NCI-H524 (cell line): ENCODE measurements at regions not wholly inside any gene's neighbourhood (a gene's known extent, or its start where the extent isn't known, plus 50 kb on each side); places are given as distances from the start of the nearest gene placed in this dataset.

ENCODE experiments used
- DNase-seq, 2 experiments: peaks; one replicate each; lab custom pipeline; 2025; lab: John Stamatoyannopoulos, UW

DNA sequence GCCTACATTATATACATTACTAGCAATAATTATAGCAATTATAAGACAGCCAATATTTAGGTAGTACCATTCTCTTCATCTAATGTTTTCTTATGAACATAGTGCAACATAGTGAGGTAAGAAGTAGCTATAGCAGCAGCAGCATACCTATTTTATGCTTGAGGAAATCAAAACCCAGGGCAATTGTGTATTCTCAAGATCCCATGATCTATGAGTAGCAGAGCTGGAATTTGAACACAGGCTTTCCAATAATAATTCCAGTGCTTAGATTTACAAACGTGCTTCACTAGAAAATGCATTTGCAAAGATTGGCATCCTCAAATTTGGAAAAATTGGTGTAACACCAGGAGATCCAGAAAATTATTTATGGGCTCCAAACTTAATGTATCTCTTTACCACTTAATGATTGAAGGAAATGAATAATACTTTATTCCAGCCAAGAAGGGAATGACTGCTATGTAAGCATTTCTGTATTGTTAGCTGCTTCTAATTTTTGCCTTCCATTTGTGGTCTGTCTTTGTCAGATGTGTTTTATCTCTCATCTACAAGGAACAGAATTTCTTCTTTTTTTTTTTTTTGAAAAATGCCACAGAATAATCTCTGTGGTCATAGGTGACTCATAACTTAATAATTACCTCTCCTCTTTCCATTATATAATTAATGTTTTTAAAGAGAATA, 451.1 kb downstream of the ARAP2 start:
- no peak for DNase-seq

DNA sequence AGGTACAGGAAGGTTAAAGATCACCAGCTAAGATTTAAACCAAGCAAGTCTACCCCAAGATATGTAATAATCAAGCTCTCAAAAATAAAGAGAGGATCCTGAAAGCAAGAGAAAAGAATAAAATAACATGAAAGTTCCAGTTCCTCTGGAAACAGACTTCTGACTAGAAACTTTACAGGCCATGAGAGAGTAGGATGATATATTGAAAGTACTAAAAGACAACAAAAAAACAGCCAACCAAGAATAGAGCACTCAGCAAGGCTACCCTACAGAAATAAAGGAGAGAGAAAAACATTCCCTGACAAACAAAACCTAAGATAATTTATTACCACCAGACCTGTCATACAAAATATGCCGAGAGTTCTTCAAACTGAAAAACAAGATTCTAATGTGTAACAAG, 450.5 kb downstream of the ARAP2 start:
- DNase-seq, result no peak

DNA sequence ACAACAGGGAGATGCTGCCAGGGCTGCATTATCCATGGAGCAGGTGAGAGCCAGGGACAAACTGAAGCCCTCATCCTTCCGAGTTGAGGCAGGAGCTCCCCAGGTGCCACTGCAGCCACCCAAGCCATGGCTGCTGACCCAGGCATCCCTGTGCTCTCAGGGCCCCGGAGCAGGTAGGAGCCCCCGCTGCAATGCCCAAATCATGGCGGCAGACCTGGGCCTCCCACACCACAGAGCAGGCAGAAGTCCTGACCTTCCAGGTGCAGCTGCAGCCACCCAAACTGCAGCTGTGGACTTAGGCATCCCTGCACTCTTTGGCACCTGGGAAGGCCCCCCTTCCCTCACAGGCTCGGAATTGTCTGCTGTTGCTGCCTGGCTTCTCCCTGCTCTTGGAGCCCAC, 443.6 kb downstream of the ARAP2 start:
- DNase-seq, result no peak

DNA sequence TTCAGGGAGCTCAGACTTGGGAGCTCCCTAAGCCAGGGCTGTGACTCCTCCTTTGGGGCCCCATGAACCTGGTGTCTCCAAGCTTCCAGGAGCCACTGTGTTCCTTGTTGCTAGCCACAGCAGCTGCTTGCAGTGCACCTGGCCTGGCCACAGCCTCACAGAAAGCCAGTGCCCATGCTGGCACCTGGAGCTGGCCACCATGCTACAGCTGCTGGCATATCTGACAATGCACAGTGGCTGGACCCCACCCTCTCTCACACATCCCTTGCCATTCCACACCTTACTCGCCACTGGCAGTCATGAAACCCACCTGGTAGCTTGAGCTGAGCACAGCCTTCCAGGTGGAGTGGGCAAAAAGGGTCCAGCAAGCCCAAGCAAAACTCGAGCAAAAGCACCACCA, 441.7 kb downstream of the ARAP2 start:
- DNase-seq, result no peak

DNA sequence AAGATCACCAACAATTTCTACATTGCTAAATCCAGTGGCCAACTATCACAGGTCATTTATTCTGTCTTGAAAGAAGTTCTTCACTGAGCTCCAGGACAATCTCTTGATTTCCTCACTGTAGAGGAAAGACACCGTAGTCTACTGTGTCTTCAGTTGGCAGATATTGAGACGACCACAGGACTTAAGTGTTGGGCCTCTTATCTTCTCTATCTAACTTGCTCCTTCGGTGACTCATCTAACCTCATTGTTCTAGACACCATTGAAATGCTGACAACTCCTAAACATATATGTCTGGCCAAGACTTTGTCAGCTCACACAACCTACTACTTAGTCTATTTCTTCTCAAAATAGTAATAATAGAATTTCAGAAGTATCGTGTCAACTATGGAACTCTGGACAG, 425.8 kb downstream of the ARAP2 start:
- no peak for DNase-seq

DNA sequence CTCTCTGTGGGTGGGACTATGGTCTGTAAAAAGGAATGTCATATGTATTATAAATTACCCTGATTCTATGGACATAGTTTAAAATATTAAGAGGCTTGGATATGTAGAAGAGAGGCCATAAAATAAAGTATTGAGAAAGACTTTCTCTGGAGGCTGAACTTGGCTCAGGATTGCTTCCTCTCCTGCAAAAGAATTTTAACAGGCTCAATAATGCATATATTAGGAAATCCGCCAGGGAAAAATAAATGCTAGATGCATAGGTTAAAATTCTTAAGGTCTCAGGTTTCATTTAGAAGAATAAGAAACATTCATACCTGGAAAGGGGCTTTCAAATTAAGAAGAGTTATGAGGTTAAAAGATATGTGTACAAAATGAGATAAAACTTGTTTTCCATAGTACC, 424.3 kb downstream of the ARAP2 start:
- DNase-seq, result no peak

DNA sequence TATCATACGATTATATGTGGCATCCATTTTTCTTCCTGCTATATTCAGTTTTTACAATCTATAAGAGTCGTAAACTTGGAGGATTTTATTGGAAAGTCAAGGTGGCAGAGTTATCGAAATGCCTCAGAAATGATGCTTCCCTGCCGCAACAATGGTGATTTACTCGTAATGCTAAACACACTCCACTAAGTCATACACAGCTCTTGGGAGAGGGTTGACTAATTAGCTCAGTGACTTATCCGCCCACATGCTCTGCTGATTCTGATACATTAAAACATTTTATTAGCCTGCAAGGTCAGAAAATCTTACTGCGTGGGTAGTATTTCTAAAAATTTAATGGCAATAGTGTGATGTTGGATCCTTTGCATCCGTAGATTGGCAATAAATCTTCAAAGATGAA, 420.1 kb downstream of the ARAP2 start:
- DNase-seq, result no peak

DNA sequence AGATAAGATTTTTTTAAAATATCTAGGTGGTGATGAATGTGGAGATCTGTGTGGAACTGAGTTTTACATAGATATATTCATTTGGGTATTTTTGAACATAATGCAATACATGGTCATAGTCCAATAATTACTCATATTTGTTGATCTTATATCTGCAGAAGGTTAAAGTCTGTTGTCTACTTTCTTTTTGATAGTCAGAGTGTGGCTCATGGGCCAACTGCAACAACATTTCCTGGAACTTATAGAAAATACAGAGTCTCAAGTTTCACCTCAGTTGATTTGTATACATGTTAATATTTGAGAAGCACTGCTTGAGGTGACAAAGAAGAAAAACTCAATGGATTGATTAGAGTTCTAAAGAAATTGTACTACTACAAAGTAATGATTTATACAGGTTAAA, 408.4 kb downstream of the ARAP2 start:
- DNase-seq, result no peak

DNA sequence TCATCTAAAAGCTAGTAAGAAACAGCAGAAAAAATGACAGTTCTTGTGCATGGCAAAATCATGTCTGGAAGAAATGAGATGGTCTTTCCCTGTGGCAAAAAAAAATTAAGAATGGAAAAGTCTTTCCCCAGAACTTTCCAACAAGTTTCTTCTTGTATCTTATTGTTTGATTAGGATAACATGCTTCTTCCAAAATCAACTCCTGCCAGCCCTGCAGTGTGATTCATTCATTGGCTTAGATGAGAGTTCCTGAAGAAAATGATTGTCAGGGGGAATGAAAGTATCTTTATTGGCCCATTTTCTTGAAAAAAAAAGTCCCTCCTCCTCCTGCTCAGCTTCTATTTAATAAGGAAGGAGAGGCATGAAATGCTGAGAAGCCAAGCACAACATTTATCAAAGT, 407.7 kb downstream of the ARAP2 start:
- DNase-seq, result no peak

DNA sequence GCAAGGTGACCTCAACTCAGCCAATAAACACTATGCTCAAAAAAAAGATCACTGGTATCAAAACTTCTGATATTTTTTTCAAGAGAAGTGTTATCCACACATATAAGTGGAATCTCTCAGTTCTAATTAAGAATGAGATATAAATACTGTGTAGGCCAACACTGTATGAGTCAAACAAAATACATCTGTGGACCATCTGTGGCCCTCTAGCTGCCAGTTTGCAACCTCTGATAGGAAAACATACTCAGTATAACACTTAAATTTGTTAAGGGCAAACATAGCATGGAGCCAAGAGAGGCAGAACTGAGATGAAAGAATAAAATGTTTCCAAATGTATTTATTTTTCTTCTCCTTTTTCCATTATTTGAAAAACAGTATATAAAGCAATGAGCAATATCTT, 377.3 kb downstream of the ARAP2 start:
- peak in 1 of 2 experiments; percentile 14 for DNase-seq

DNA sequence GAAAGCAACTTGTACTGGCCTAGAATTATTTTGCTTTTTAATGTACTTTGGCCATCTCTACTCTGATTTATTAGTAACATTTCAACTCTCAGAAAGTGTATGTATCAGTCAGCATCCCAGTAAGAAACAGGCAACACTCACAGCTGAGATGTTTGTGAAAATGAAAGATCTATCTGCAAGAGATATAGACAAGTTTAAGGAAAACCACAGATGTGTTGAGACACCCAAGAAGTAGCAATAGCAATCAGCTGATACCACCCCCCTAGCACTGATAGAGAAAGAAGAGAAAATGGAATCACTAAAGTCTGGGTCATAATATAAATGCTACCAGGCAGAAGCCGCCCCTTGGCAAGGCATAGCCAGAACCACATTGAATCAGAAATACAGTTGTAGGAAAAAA, 372.0 kb downstream of the ARAP2 start:
- DNase-seq, result no peak

DNA sequence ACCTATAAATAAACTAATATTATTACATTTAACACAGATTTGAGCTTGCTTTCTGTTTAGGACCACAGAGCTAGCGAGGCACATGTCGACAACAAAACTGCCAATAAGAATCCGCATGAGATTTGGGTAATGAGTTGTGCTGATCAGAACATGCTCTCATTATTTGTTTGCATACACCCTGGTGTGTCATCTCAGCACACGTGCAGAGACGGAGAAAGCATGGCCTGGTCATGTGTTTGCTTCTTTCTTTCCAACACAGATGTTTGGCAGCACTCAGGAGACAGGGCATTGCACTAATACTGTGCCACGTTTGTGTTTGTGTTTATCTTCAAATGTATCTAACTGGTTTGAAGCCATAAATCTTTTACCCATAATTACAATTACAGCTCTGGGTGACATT, 364.8 kb downstream of the ARAP2 start:
- no peak for DNase-seq

DNA sequence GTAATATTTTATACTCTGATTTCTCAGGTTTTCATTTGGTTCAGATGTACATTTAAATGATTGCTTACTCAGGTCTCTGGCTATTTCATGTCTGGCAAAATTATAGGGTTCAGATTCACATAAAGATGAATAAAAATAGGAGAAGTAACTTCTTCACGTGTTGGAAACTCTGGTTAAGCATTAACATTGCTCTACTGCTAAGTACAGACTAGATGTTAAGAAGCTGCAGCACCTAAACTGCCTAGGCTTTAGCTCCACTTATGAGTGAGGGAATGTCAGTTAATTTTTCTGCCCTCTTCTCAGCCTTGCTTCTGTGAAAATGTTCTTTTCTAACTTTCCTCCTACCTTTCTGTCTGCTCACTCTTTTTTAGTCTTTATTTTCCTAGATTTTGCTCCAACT, 361.2 kb downstream of the ARAP2 start:
- no peak for DNase-seq

DNA sequence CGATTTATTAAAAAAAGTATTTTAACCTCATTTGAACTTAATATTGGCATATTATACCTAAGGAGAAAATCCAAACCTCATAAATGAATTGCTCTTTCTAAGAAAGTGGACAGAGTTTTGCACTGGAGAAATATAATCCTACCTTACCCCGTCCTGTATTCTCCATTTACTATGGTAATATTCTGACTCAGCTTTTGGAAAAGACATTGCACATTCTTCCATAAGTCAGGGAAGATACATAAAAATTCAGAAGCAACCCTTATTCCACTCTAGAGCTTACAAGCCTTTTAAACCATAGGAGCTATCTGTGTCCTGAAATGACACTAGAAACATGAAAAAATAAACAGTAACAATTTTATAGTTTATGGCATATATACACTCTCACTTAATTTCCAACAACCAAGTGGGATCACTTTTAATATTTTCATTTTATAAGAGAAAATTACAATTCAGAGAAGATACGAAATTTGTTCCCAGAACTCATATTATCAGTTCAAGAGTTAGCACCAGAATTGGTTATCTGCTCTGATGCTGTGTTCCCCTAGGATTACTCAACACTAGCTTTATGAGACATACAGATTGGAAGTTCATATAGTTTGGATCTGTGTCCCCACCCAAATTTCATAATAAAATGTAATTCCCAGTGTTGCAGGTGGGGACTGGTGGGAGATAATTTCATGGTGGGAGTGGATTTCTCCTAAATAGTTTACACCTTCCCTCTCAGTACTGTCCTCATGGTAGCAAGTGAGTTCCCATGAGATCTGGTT, 359.4 kb downstream of the ARAP2 start:
- DNase-seq, result no peak

DNA sequence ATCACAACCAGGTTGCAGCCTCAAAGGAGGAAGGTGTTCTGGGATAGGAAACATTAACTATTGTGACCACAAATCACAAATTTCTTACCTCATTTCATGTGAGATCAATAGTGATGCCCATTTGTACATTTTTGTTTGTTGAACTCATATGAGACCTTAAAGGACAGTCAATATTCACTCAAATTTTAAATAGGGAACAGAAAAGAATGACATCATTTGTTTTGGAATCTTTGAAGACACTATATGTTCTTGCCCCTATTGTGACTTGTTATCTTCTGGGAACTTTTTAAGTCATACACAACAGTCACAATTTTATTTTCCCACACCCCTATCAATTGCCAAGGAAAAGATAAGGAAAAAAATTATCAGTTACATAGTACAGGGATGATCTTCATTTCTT, 346.5 kb downstream of the ARAP2 start:
- DNase-seq, result no peak

DNA sequence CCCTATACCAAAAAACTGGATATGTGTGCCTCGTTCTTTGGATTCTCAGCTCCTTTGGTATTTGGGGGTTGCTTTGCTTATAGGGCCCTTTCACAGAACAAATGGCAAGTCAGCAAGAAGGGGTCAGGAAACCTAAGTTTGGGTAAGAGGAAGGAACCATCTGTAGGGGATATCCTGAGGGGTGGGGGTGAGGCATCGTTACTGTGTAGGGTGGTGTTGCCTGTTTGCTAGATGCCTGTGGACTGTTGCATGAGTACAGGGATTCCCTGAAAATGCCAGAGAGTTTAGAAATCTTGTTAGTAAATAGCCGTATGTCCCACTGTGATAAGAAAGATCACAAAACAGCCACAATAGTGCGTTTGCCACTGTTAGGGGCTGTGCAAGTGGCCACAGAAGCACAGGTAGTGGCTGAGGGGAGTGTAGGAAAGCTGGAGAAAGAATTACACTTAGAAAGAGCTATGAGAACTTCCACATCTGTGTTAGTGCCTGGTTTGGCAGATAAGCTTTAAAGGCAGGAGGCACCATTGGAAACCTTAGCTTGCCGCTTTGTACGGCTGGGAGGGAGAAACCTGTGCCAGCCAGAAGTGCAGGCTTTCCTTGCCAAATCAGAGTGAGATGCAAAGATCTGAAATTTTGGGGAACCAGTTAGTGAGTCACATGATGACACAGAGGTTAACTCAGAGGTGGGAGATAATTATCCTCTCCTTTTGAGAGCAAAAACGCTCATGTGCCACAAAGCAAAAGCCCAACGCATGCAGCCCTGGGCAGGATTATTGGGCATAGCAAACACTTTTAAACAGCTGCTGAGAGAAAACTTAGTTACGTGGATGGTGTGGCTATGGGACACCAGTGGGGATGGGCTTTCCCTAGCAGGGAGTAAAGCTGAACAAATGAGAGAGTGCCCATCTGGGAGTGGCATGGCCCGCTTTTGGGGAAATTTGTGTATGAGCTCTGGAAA, 343.7 kb downstream of the ARAP2 start:
- no peak for DNase-seq

DNA sequence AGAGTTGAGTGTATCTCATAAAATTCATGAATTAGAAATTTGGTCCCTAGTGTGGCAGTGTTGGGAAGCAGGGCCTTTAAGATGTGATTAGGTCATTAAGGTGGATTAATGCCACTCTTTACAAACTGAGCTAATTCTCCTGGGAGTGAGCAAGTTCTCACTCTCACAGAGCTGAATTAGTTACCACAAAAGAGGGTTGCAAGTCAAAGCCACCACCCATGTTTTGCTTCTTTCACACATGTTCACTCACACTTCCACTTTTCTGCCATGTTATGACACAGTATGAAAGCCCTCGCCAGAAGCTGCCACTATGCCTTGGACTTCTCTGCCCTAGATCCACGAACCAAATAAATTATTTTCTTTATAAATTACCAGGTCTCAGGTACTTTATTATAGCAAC, 332.1 kb downstream of the ARAP2 start:
- DNase-seq, result peak in 1 of 2 experiments; percentile 38

DNA sequence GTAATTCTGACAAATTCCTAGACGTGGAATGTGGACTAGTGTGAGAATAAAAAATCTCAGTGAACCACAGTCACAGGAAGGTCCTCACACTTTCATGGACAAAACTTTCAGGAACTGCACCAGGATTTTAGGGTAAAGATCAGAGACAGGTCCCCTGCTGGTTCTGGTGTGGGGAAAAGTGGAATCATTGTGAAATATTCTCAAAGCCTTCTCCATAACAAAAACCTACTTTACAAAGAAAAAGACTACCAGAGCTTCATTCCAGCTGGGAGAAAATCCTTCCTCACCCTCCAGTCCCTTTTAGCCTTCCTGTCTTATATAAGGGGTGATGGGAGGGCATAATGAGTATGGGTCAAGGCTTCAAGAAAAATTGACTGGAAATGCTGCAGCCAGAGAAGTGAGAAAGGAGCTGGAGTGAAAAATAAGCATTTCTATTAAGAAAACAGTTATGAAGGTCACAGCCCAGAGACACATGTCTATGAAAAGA, 325.8 kb downstream of the ARAP2 start:
- no peak for DNase-seq

DNA sequence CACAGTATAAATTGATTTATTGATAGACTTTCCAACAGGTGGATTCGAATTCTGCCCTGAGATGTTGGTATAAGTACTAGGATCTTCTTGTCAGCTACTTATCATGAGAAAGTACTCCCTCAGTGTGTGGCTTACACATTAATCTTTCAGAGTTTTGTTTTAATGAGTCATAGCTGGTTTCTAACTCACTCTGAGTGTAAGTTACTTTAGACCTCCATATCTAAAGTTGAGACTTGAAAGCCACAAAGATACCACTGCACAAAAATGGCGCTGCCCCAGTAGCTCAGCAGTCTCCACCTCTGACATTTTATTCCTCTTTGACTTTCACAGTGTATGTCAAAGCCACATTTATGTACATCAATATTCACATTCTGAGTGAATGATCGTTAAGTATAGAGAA, 318.5 kb downstream of the ARAP2 start:
- DNase-seq, result no peak

DNA sequence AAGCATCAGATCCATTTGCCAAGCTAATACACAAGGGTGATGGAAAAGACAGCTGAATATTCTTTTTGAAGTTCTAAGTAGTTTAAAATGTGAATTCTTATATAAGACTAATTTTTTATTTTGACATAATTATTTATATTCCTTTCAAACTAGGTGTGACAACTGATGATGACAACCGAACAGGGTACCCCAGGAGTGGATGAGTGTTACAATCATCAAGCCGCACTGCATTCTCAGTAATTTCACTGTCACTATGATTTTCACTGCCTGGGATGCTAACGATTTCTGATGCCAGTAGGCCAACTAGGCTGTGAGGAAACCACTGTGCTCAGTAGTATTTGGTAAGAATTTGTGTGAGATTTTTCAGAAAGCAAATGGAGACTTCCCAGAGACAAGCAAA, 317.5 kb downstream of the ARAP2 start:
- DNase-seq, result no peak

DNA sequence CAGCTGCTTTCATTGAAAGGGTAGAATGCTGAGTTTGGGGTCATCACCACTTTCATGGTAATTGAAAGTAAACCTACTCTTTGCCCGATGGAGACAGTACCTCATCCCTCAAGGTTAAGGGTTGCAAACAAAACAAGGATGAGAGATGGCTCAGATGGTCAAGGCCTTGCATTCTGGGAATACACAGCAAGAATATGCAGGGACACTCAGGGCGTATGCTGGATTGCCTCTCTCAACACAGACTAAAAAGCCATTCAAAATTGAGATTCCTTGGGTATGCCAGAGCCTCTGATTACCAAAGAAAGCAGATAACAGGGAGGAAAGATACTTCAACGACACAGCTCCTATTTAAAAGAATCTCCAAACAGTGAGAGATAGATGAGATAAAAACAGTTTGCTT, 310.4 kb downstream of the ARAP2 start:
- DNase-seq, result peak in 1 of 2 experiments; percentile 55

DNA sequence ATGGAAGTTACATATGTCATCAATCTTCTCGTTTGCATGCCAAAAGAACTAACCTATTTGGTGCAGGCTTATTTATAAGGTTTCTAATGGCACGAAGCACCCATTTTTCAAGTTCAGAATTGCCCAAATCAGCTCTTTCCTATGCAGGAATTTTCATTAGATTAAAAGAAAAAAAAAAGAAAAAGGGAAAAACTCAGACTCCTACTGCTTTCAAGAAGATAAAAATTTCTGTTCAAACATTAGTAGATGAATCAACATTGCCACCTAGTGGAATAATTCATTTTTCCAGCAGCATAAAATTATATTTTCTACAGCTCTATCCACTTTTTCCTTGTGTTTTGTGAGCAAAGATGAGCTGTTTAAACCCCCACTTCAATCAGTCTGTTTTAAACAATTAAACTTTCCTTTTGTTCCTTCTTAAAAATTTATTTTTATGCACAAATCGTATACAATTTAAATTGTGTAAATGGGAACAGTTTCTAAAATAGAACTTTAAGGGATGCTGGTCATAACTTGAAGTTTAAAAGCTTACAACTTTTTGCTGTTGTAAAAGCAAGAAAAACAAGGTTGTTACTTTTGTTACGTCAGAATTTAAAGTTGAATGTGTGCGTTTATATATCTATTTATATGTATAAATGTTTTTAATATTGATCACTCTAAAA, 309.9 kb downstream of the ARAP2 start:
- peak in 1 of 2 experiments; percentile 55 for DNase-seq
